PC-3 (cell line): ENCODE measurements at regions not wholly inside any gene's neighbourhood (a gene's known extent, or its start where the extent isn't known, plus 50 kb on each side); places are given as distances from the start of the nearest gene placed in this dataset.

Experiments used
- EZH2phosphoT487 ChIP-seq: fragments of 300-600 bp; sonication (generic); IDR thresholded peaks from 2 replicates; pipeline ENCODE4 v1.6.1; 2018; ENCODE audit warnings: mild to moderate bottlenecking, antibody characterized with exemption, low read length, borderline replicate concordance
- TF ChIP-seq, protein P1 (sequence below): fragments of 300-600 bp; sonication (generic); conservative IDR thresholded peaks from 2 replicates; pipeline ENCODE4 v1.5.1; 2017; ENCODE audit warnings: antibody characterized with exemption, low read depth, mild to moderate bottlenecking, low read length

DNA sequence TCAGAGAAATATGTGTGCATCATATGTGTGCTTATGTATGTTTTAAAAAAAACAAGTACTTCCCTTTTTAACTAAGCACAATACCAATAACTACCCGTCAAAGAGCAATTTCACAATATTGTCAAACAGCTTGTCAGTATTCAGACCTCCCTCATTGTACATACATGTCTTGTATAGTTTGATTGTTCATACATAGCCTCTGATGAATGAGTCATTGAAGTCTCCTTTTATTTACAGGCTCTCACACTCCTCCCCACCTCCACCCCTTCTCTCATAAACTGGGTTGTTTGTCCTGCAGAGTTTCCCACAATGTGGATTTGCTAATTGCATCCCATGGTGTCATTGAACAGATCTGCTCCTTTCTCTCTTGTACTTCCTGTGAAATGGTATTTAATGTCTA is 132.8 kb upstream of the L3MBTL4 start:
- no peak for TF ChIP-seq EZH2phosphoT487
- TF ChIP-seq, protein P1, sequence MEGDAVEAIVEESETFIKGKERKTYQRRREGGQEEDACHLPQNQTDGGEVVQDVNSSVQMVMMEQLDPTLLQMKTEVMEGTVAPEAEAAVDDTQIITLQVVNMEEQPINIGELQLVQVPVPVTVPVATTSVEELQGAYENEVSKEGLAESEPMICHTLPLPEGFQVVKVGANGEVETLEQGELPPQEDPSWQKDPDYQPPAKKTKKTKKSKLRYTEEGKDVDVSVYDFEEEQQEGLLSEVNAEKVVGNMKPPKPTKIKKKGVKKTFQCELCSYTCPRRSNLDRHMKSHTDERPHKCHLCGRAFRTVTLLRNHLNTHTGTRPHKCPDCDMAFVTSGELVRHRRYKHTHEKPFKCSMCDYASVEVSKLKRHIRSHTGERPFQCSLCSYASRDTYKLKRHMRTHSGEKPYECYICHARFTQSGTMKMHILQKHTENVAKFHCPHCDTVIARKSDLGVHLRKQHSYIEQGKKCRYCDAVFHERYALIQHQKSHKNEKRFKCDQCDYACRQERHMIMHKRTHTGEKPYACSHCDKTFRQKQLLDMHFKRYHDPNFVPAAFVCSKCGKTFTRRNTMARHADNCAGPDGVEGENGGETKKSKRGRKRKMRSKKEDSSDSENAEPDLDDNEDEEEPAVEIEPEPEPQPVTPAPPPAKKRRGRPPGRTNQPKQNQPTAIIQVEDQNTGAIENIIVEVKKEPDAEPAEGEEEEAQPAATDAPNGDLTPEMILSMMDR: no peak
